GM12865 (cell line): ENCODE measurements at regions not wholly inside any gene's neighbourhood (a gene's known extent, or its start where the extent isn't known, plus 50 kb on each side); places are given as distances from the start of the nearest gene placed in this dataset.

ENCODE experiments used
- DNase-seq: peaks from one replicate; pipeline ENCODE4 v3.0.0; 2010; ENCODE audit warnings: low read depth
- H3K4me3 ChIP-seq: 2 replicates; pipeline ENCODE4 v1.5.1; 2011; ENCODE audit warnings: mild to moderate bottlenecking, low read depth, low read length, control low read depth
- TF ChIP-seq, protein P1 (sequence below): IDR thresholded peaks from 2 replicates; pipeline ENCODE4 v1.5.1; 2011; ENCODE audit warnings: low read length, control low read depth, low read depth, inconsistent platforms; ENCODE audit not compliant: insufficient read depth; ENCODE audit errors: missing control alignments

DNA sequence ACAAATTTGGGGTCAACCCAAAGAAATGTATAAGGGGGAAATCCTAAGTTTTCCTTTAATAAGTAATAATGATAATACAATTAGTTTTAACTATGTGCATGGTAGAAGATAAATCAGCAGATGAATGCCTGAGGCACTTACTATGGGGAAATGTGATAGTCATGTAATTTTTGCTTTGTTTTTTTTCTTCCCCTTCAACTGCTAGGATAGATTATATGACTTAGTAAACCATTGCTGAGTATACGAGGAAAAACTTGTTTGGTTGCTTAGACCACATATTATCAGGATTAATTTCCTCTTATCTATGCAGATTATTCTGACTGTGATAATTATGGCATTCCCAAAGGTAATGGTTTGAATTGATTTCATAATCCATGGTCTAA is 181.1 kb downstream of the TGFB2 start:
- H3K4me3 ChIP-seq = no peak overlapping the region
- no peak for DNase-seq
- TF ChIP-seq, protein P1, sequence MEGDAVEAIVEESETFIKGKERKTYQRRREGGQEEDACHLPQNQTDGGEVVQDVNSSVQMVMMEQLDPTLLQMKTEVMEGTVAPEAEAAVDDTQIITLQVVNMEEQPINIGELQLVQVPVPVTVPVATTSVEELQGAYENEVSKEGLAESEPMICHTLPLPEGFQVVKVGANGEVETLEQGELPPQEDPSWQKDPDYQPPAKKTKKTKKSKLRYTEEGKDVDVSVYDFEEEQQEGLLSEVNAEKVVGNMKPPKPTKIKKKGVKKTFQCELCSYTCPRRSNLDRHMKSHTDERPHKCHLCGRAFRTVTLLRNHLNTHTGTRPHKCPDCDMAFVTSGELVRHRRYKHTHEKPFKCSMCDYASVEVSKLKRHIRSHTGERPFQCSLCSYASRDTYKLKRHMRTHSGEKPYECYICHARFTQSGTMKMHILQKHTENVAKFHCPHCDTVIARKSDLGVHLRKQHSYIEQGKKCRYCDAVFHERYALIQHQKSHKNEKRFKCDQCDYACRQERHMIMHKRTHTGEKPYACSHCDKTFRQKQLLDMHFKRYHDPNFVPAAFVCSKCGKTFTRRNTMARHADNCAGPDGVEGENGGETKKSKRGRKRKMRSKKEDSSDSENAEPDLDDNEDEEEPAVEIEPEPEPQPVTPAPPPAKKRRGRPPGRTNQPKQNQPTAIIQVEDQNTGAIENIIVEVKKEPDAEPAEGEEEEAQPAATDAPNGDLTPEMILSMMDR = no peak

DNA sequence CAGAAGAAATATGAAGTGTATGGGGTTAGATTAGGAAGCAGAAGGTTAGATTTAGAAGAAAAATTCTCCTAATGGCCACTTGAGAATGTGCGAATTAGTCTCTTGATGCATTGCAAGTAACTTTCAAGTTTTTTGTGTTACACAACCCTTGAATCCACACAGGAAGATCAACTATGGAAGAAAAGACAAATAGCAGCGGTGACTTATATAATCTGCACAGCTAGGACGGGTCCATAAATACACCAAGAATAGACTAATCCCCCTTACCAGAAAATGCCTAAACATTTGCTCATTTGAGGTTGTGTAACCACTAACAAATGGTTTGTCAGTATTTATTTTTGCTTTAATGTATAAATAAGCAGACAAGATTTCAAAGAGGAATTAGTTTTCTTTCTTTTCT is 182.6 kb downstream of the TGFB2 start:
- TF ChIP-seq, protein P1 = no peak
- DNase-seq = no peak

DNA sequence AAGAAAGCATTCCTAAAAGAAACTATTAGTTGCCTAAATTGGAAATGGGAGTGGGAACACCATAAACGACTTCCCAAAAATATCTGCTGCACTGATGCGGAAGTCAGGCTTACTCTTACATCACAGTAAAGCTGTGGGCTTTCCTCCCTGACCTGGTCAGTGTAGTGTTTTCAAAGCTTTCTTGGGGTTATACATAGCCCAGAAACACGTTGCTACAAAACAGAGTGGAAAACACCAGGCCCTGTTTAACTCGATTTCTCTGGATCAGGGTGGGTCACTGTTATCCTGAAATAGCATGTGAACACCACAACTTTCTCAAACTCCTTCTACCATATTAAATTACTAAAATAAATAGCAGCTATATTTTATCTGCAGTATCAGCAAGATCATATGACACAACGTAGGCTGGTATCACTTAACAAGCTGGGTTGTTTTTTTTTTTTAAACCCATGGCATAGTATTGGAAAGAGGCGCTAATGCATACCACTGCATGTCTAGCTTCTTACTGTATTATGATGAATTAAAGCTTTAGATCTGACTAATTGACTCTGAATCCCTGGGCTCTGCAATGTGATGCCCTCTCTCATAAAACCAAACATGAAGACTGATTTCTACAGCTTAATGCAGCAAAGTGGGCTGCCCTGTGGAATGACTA is 184.6 kb downstream of the TGFB2 start:
- DNase-seq = no peak
- TF ChIP-seq, protein P1 = no peak
- H3K4me3 ChIP-seq = no peak overlapping the region

More for the DNA sequence above, 182.6 kb downstream of the TGFB2 start:
- H3K4me3 ChIP-seq = no peak overlapping the region

DNA sequence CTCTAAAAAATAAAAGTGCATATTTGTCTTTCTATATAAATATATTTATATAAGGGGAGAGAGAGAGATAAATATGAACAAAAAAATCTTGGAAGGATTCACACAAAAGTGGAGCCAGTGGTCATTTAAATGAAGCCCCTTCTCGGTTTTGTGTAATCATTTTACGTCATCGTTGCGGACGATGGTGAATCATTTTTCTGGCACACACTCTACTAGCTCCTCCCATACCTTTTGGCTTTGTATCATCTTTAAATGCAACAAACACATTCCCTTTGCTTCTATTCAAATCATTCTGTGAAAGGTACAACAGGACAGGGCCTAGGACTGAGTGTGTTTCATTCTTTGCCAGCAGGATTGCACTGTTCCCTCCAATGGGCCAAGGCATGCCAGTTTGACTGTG is 186.8 kb downstream of the TGFB2 start:
- TF ChIP-seq, protein P1 = no peak
- H3K4me3 ChIP-seq = no peak overlapping the region
- no peak for DNase-seq

DNA sequence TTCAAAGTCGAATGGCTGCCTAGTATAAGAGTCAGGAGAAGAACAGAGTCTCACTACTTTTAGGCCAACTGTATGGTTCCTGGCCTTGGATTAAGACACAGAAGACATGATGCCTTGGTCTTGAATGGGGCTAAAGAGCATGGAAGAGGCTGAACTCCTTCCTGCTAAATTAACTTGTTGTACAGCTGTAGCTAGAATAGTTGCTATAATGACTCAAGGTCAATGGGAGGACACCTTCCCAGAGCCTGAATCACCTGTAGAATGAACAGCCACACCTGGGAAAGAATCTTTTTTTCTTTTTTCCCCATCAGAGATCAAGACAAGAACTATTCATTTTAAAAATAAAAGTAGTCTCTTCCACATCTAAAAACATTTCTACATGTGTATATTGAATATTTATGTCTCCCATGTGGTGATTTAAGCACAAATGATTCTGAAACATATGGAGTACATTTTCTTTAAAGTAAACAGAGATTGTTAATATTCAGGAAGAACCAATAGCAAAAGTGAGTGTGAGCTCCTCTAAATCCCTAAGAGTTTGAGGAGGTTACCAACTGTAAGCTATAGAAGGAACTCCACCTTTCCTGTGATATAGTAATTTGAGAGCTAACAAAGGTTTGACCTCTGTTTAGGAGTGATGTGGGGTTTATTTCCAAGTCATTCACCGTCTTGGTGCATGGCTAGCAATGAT is 191.3 kb downstream of the TGFB2 start:
- TF ChIP-seq, protein P1 = no peak
- no peak for DNase-seq
- H3K4me3 ChIP-seq = no peak overlapping the region

DNA sequence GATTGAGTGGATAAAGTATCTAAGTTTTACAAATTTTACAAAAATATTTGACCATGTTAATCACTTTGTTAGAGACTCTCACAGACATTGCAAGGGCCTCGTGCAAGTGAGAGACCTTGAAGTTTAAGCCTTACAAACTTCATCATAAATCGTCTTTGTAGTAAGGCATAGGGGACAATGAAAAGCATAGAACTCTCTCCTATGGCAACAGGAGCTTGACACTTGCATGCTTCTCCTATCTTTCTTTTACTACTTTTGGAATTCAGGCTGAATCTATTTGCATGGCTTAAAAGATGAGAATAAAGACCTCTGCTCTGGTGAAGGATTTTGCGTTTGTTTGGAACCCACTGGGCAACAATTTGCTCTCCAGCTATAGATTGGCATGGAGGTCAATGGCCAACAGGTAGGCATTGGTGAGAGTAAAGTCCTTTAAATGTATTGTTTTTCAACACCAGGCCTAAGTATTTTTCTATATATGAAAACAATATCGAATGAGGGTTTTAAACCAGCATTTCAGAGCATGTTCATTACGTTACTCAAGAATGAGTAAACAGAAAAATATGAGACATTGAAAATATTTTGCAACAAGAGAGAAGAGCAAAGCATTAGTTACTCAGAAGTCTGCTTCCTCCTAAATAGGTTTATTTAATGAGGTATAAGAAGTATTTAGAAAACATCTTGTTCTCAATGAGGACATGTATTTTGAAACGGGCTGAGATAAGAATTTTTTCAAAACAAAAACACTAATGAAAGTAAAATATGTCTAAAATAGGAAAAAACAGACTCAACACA is 192.2 kb downstream of the TGFB2 start:
- TF ChIP-seq, protein P1 = no peak
- no peak overlapping the region for H3K4me3 ChIP-seq
- DNase-seq = no peak
